WERI-Rb-1 (cell line): ENCODE measurements at regions not wholly inside any gene's neighbourhood (a gene's known extent, or its start where the extent isn't known, plus 50 kb on each side); places are given as distances from the start of the nearest gene placed in this dataset.
"Not testable (repeated sequence)": the region's sequence is repeated elsewhere in the genome, so short reads cannot be mapped to it uniquely, and the experiment has no call there.

Source experiments
- DNase-seq: peaks from one replicate; pipeline ENCODE4 v3.0.0-alpha.2; 2020
- H3K27ac ChIP-seq: fragments of 250-450 bp; sonication (Bioruptor Pico); 2 replicates; pipeline ENCODE4 v1.5.1; 2020; ENCODE audit warnings: mild to moderate bottlenecking, moderate library complexity
- H3K27me3 ChIP-seq: fragments of 250-450 bp; sonication (Bioruptor Pico); 2 replicates; pipeline ENCODE4 v1.5.1; 2021; ENCODE audit warnings: mild to moderate bottlenecking, low read depth, moderate library complexity; ENCODE audit not compliant: insufficient read depth, severe bottlenecking
- H3K36me3 ChIP-seq: fragments of 250-450 bp; sonication (Bioruptor Pico); 2 replicates; pipeline ENCODE4 v1.5.1; 2020; ENCODE audit warnings: mild to moderate bottlenecking, moderate library complexity
- H3K4me3 ChIP-seq: 2 replicates; pipeline ENCODE4 v1.5.1; 2011; ENCODE audit warnings: low read depth, mild to moderate bottlenecking, control low read depth, low read length
- H3K9me3 ChIP-seq: fragments of 250-450 bp; sonication (Bioruptor Pico); 2 replicates; pipeline ENCODE4 v1.5.1; 2021; ENCODE audit warnings: mild to moderate bottlenecking, moderate library complexity; ENCODE audit not compliant: severe bottlenecking
- TF ChIP-seq, protein P1 (sequence below): IDR thresholded peaks from 2 replicates; pipeline ENCODE4 v1.5.1; 2011; ENCODE audit warnings: low read depth, mild to moderate bottlenecking, control low read depth, inconsistent platforms, low read length

DNA sequence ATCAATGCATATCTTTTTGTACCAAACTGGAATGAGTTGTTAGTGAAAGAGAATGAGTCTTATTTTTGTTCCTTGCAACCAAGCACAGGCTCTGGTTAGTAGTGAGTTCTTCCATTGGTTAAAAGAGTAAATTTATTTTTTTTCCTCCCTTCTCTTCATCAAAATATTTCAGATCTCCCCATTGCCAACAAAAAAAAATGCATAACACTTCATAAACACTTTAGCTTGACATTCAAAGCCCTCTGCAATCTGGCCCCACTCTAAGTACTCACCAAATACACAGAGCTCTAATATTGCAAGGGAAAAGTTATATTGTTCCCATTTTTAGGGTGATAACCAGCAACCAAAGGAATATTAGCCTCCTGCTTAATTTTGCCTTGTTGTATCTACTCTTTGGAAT, 333.0 kb upstream of the LUZP2 start:
- no peak overlapping the region for H3K4me3 ChIP-seq
- no peaks in the 10 kb centered on the region for H3K27me3 ChIP-seq
- DNase-seq = no peak
- no peaks in the 10 kb centered on the region for H3K9me3 ChIP-seq
- no peak overlapping the region for H3K27ac ChIP-seq
- TF ChIP-seq, protein P1, sequence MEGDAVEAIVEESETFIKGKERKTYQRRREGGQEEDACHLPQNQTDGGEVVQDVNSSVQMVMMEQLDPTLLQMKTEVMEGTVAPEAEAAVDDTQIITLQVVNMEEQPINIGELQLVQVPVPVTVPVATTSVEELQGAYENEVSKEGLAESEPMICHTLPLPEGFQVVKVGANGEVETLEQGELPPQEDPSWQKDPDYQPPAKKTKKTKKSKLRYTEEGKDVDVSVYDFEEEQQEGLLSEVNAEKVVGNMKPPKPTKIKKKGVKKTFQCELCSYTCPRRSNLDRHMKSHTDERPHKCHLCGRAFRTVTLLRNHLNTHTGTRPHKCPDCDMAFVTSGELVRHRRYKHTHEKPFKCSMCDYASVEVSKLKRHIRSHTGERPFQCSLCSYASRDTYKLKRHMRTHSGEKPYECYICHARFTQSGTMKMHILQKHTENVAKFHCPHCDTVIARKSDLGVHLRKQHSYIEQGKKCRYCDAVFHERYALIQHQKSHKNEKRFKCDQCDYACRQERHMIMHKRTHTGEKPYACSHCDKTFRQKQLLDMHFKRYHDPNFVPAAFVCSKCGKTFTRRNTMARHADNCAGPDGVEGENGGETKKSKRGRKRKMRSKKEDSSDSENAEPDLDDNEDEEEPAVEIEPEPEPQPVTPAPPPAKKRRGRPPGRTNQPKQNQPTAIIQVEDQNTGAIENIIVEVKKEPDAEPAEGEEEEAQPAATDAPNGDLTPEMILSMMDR = no peak
- H3K36me3 ChIP-seq = no peaks in the 10 kb centered on the region

GRCh38 chr11:24171869-24172268, 325.0 kb upstream of the LUZP2 start:
- TF ChIP-seq, protein P1 = no peak

DNA sequence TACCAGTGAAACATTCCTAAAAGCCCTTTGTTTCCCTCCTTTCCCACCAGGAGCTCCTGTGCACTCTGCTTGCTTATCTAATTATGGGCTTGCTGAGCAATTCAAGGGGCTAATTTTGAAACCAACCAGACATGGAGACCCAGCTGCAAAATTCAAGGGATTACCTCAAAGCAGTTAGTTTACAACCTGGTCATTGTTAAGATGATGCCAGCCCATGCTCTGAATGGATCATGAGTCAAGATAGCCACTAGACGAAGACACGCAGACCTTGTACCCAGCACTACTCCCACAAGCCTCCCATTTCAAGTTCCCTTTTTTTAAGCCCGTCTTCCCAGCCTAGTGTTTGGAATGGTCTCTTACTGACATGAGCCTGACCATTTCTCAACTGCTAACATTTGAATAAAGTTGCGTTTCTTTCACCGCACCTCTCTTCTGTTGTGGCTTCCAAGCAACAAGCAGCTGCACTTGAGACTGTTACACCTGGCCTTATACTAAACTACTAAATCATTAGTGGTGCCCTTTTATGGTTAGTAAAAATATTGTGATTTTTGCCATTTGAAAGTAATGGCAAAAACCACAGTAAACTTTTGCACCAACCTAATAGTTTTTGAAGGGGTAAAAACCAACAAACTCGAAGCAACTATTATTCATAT, 315.3 kb upstream of the LUZP2 start:
- TF ChIP-seq, protein P1 = no peak
- no peaks in the 10 kb centered on the region for H3K27me3 ChIP-seq
- H3K9me3 ChIP-seq = no peaks in the 10 kb centered on the region
- no peaks in the 10 kb centered on the region for H3K36me3 ChIP-seq
- no peak overlapping the region for H3K4me3 ChIP-seq
- no peak overlapping the region for H3K27ac ChIP-seq
- no peak for DNase-seq

More at GRCh38 chr11:24171869-24172268, 325.0 kb upstream of the LUZP2 start:
- Histone ChIP-seq H3K27me3 (no peaks in the 10 kb centered on the region), H3K4me3 (no peak overlapping the region), H3K9me3 (no peaks in the 10 kb centered on the region), H3K27ac (no peak overlapping the region), H3K36me3 (no peaks in the 10 kb centered on the region)
- DNase-seq = no peak

GRCh38 chr11:24185535-24185934, 311.3 kb upstream of the LUZP2 start:
- not testable (repeated sequence) for DNase-seq, H3K27me3 ChIP-seq

DNA sequence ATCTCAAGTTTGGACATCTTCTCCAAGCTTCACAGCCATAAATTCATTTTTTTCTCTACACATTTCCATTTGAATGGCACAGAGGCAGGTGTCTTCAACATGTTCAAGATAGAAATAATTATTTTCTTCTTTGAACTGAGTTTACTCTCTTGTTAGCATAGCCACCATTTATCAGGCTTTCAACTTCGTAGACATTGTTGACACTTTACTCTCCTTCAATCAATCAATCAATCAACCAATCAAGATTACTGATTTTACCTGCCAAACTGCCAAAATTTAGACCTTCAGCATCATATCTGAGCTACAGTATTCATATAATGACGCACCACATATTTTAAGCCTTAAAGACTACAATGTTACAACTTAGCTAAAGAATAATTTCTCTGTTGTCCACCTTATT, 300.1 kb upstream of the LUZP2 start:
- Histone ChIP-seq H3K9me3 (no peaks in the 10 kb centered on the region), H3K36me3 (no peaks in the 10 kb centered on the region), H3K4me3 (no peak overlapping the region), H3K27me3 (no peaks in the 10 kb centered on the region), H3K27ac (no peak overlapping the region)
- no peak for DNase-seq
- TF ChIP-seq, protein P1 = no peak

More at GRCh38 chr11:24185535-24185934, 311.3 kb upstream of the LUZP2 start:
- not testable (repeated sequence) for H3K27ac ChIP-seq, H3K4me3 ChIP-seq, H3K36me3 ChIP-seq, H3K9me3 ChIP-seq

GRCh38 chr11:24198481-24198880, 298.4 kb upstream of the LUZP2 start:
- H3K9me3 ChIP-seq = no peaks in the 10 kb centered on the region
- TF ChIP-seq, protein P1 = no peak
- no peak overlapping the region for H3K27ac ChIP-seq
- H3K4me3 ChIP-seq = no peak overlapping the region
- DNase-seq = no peak
- no peaks in the 10 kb centered on the region for H3K27me3 ChIP-seq
- H3K36me3 ChIP-seq = no peaks in the 10 kb centered on the region
